ENCODE measurements at regions not wholly inside any gene's neighbourhood (a gene's known extent, or its start where the extent isn't known, plus 50 kb on each side); places are given as distances from the start of the nearest gene placed in this dataset.

DNA sequence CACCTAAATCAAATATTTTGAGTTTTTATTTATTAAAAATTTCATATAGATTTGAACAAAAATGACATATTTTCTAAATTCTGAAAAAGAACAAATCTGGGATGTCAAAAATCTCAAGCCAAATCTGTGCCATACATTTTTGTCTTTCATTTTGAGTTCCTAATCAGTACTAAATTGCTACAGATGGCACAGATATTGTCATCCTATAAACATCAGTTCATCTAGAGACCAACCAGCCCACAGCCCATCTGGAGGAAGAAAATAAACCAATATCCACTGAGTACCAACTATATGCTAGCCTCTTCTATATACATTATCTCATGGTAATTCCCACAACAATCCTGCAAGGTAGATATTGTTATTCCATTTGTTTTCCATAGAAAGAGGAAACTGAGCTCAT is 156.8 kb upstream of the ATP1B1 start:
- Histone ChIP-seq H3K27me3 (ENCODE audit: control insufficient read depth, insufficient read depth, low read length) (no peaks in the 10 kb centered on the region), H3K27ac (ENCODE audit: low read depth in 2 of 2, low read length in 2 of 2) (no peak overlapping the region), H3K9me3 (ENCODE audit: control insufficient read depth in 2 of 3, insufficient read depth in 1 of 3, low read length in 3 of 3) (no peaks in the 10 kb centered on the region), H3K36me3 (ENCODE audit: control insufficient read depth in 2 of 3, insufficient read depth in 3 of 3, low read length in 3 of 3) (no peaks in the 10 kb centered on the region), H3K4me1 (ENCODE audit: control insufficient read depth in 2 of 3, insufficient read depth in 2 of 3, low read depth in 1 of 3, low read length in 3 of 3) (peaks cover 0 to 21% (median 10%) of the 10 kb centered on the region in 3 donors), H3K9ac (ENCODE audit: low read length in 3 of 3) (no peak overlapping the region), H3K4me3 (ENCODE audit: low read length in 3 of 3) (no peak overlapping the region)
- FAIRE-seq: no peak
- intact Hi-C loops (cut with DNase I): no loop called here
- no peak for DNase-seq
- TF ChIP-seq, protein P1, sequence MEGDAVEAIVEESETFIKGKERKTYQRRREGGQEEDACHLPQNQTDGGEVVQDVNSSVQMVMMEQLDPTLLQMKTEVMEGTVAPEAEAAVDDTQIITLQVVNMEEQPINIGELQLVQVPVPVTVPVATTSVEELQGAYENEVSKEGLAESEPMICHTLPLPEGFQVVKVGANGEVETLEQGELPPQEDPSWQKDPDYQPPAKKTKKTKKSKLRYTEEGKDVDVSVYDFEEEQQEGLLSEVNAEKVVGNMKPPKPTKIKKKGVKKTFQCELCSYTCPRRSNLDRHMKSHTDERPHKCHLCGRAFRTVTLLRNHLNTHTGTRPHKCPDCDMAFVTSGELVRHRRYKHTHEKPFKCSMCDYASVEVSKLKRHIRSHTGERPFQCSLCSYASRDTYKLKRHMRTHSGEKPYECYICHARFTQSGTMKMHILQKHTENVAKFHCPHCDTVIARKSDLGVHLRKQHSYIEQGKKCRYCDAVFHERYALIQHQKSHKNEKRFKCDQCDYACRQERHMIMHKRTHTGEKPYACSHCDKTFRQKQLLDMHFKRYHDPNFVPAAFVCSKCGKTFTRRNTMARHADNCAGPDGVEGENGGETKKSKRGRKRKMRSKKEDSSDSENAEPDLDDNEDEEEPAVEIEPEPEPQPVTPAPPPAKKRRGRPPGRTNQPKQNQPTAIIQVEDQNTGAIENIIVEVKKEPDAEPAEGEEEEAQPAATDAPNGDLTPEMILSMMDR (IDR thresholded peaks at IDR 0.05; ENCODE audit: borderline replicate concordance, extremely low read depth, insufficient read depth): no peak

GRCh38 chr1:168957818-168958217 is 148.7 kb upstream of the ATP1B1 start:
- TF ChIP-seq, protein P1 (IDR thresholded peaks at IDR 0.05; ENCODE audit: borderline replicate concordance, extremely low read depth, insufficient read depth): no peak
- intact Hi-C loops (cut with DNase I): no loop called here
- Histone ChIP-seq H3K9me3 (ENCODE audit: control insufficient read depth in 2 of 3, insufficient read depth in 1 of 3, low read length in 3 of 3) (no peaks in the 10 kb centered on the region), H3K9ac (ENCODE audit: low read length in 3 of 3) (no peak overlapping the region), H3K27me3 (ENCODE audit: control insufficient read depth, insufficient read depth, low read length) (no peaks in the 10 kb centered on the region), H3K4me1 (ENCODE audit: control insufficient read depth in 2 of 3, insufficient read depth in 2 of 3, low read depth in 1 of 3, low read length in 3 of 3) (peaks cover 0 to under 1% (median 0%) of the 10 kb centered on the region in 3 donors), H3K4me3 (ENCODE audit: low read length in 3 of 3) (no peak overlapping the region), H3K27ac (ENCODE audit: low read depth in 2 of 2, low read length in 2 of 2) (no peak overlapping the region), H3K36me3 (ENCODE audit: control insufficient read depth in 2 of 3, insufficient read depth in 3 of 3, low read length in 3 of 3) (no peaks in the 10 kb centered on the region)
- DNase-seq (no peak), FAIRE-seq (no peak)

DNA sequence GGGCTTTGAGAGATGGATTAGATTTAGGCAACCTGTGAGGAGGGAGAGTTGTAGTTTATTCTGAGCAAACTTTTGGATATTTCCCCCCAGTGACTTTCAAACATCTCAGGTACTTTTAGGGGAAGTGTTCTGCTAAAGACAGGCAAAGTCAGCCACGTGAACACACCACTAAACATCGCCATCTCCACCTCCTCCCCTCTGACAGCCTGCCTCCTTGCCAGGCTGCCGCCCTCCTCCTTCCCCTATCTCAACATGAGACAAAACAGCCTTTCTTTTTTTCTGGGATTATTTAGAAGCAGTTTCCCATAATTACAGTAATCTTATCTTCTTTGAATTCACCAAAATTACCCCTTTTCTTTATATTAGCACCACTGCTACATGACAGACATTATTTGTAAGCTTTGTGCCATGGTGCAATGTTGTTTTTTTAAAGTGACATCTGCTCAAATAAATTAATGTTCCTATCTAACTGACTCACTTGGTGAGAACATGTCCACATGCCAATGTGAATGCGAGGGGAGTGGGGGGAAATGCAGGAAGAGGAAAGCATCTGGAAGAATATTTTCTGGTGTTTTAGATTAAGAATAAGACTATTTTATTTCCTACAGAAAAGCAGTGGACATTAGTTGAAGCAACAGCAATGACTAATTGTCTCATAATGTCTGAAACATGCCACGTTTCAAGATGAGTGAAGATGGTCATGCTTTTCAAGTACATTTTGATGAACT is 147.8 kb upstream of the ATP1B1 start:
- no peaks in the 10 kb centered on the region for H3K4me1 ChIP-seq (ENCODE audit: control insufficient read depth in 2 of 3, insufficient read depth in 2 of 3, low read depth in 1 of 3, low read length in 3 of 3)
- no peaks in the 10 kb centered on the region for H3K36me3 ChIP-seq (ENCODE audit: control insufficient read depth in 2 of 3, insufficient read depth in 3 of 3, low read length in 3 of 3)
- no peak overlapping the region for H3K27ac ChIP-seq (ENCODE audit: low read depth in 2 of 2, low read length in 2 of 2)
- no peaks in the 10 kb centered on the region for H3K27me3 ChIP-seq (ENCODE audit: control insufficient read depth, insufficient read depth, low read length)
- FAIRE-seq (no peak), DNase-seq (no peak)
- intact Hi-C loops (cut with DNase I): no loop called here
- TF ChIP-seq, protein P1 (IDR thresholded peaks at IDR 0.05; ENCODE audit: borderline replicate concordance, extremely low read depth, insufficient read depth): no peak
- H3K9me3 ChIP-seq (ENCODE audit: control insufficient read depth in 2 of 3, insufficient read depth in 1 of 3, low read length in 3 of 3): no peaks in the 10 kb centered on the region
- no peak overlapping the region for H3K4me3 ChIP-seq (ENCODE audit: low read length in 3 of 3)
- no peak overlapping the region for H3K9ac ChIP-seq (ENCODE audit: low read length in 3 of 3)

DNA sequence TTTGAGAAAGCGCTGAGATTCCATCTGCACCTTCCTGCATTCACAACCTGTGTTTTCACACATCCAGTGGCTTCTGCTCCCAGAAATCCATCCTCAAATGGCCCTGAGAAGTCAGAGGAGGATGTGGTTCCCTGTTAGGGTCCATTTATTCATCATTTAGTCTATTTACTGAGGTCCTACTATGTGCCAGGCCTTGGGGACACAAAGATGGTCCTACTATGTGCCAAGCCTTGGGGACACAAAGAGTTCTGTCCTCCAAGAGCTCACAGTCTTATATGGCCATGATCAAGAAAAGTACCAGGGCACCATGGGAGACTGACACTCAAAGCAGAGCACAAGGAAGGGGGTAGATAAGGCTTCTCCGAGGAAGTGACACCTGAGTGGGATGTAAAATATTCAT is 147.1 kb upstream of the ATP1B1 start:
- no peak overlapping the region for H3K4me3 ChIP-seq (ENCODE audit: low read length in 3 of 3)
- H3K27ac ChIP-seq (ENCODE audit: low read depth in 2 of 2, low read length in 2 of 2): no peak overlapping the region
- no peaks in the 10 kb centered on the region for H3K4me1 ChIP-seq (ENCODE audit: control insufficient read depth in 2 of 3, insufficient read depth in 2 of 3, low read depth in 1 of 3, low read length in 3 of 3)
- H3K9ac ChIP-seq (ENCODE audit: low read length in 3 of 3): no peak overlapping the region
- no peaks in the 10 kb centered on the region for H3K36me3 ChIP-seq (ENCODE audit: control insufficient read depth in 2 of 3, insufficient read depth in 3 of 3, low read length in 3 of 3)
- DNase-seq: no peak
- no peaks in the 10 kb centered on the region for H3K9me3 ChIP-seq (ENCODE audit: control insufficient read depth in 2 of 3, insufficient read depth in 1 of 3, low read length in 3 of 3)
- FAIRE-seq: no peak
- TF ChIP-seq, protein P1 (IDR thresholded peaks at IDR 0.05; ENCODE audit: borderline replicate concordance, extremely low read depth, insufficient read depth): no peak
- H3K27me3 ChIP-seq (ENCODE audit: control insufficient read depth, insufficient read depth, low read length): no peaks in the 10 kb centered on the region
- intact Hi-C loops (cut with DNase I): no loop called here

All from kidney (tissue), 13 donors.